NCI-H774 (cell line): ENCODE measurements at regions not wholly inside any gene's neighbourhood (a gene's known extent, or its start where the extent isn't known, plus 50 kb on each side); places are given as distances from the start of the nearest gene placed in this dataset.
"Not testable (repeated sequence)": the region's sequence is repeated elsewhere in the genome, so short reads cannot be mapped to it uniquely, and the experiment has no call there.

ENCODE experiments used
- DNase-seq: peaks from one replicate; lab custom pipeline; 2025; lab: John Stamatoyannopoulos, UW

DNA sequence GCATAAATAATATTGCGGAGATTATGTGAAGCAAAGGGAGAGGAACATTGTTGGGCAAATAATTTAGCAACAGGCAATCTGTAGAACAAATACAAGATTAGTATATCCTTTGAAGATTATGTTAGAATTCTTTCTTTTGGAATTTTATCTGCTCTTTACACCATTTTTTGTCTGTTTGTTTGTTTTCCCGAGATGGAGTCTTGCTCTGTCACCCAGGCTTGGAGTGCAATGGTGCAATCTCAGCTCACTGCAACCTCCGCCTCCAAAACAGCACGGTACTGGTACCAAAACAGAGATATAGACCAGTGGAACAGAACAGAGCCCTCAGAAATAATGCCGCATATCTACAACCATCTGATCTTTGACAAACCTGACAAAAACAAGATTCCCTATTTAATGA, 250.3 kb downstream of the FSIP2 start:
- not testable (repeated sequence) for DNase-seq

DNA sequence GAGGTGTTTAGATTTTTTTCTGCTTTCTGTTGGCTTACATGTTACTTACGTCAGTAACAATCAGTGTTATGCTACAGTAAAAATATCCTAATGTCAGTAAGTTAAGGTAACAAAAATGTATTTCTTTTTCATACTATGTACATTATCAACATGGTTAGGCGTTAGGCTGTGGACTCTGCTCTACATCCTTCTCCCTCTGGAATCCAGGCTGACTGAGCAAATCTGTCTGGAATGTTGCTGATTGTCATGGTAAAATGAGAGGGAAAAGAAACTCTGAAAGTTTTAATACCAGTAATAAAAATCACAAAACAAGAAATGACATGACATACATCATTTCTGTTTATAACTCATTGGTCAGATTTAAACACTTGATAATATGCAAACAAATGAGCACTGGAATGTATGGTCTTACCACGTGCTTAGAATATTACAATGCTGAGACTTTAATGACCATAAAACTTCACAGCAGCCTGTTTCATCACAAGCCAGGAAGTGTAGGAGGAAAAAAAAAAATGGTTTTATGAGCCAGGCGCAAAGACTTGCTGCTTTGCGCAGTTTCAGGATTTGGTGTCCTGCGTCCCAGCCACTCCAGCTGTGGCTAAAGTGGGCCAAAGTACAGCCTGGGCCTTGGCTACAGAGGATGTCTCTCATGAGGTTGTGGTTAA, 252.4 kb downstream of the FSIP2 start:
- DNase-seq, result no peak

- no peak for DNase-seq
Measured at GRCh38 chr2:185998562-185999070, 260.0 kb downstream of the FSIP2 start.

GRCh38 chr2:186009341-186009740, 270.7 kb downstream of the FSIP2 start:
- DNase-seq, result no peak

GRCh38 chr2:186017278-186017677, 278.7 kb downstream of the FSIP2 start:
- no peak for DNase-seq

DNA sequence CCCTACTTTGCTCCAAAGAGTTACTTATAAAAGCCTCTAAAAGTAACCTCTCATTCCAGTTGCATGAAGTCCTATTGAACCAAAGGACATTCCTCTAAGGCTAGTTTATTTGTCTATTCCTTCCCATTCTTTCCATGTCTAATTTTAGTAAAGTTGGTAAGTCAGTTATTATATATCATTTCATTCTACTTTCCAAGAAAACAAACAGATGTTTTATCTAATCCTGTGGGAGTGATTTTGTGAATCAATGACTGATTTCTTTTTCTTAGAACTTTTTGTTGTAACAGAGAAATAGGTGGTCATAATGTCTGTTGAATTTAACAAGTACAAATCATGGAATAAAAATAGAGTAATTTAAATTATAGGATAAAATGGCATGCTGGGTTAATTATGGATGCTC, 286.3 kb downstream of the FSIP2 start:
- DNase-seq, result no peak

- DNase-seq, result no peak
Measured at GRCh38 chr2:186027922-186028321, 289.3 kb downstream of the FSIP2 start.

- DNase-seq, result no peak
Measured at GRCh38 chr2:186031229-186031628, 292.6 kb downstream of the FSIP2 start.

GRCh38 chr2:186032102-186032738, 293.6 kb downstream of the FSIP2 start:
- no peak for DNase-seq

DNA sequence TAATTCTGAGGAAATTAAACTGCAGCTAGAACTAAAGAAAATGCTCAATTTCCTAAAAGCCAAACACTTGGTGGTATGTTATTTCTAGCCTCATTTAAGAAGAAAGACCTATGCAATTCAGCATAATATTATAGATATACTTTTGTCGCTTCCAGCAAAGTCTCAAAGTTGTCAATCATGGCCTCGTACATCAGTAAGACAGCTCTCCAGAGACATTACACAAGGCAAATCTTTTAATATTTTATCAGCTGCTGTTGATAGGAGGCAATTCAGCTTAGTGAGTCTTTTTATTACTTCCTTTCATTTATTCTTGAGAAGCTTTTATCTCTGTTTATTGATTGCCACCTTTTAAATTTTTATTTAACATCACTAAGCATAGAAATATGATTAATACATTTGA, 294.3 kb downstream of the FSIP2 start:
- no peak for DNase-seq

DNA sequence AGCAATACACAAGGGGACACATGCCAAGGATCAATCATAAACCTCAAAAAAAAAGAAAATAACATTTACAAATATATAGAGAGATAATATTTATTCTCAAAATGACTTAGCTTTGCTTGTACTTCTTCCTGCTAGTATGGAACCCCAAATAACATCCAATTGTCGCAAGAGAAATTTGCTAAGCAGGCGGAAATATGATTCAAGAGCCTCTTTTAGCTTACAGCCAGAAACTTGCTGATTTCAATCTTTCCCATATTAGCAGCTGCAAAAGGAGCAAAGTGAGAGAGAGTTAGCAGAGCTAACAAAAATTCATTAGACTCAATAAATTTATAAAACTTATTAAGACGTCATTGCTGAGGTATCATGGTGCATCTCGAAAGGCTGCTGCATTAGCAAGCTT, 294.9 kb downstream of the FSIP2 start:
- DNase-seq, result no peak

DNA sequence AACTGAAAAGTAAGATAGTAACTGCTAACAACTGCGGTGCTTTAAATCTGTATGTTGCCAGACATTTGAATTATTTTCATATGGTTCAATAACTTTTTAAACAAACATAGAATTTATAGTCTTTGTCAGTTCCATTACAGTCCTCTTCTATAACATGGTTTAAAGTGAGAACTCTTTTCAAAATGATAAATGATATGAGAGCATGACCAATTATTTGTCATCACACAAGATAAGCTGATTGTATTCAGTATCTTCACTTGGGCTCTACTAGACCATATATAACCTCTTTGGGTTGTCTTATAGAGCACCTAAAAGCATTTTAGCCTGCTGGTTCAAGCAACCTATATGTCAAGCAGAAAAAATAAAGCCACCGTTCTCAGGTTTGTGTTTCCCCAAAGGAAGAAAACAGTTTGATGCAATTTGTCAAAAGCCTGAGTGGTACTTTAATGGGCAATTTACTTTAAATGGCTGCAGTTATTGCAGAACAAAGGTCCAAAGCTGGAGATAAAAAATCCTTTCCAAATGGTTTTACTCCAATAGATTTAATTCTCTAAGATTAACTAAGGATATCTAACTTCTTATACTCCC, 298.4 kb downstream of the FSIP2 start:
- peak; percentile 6 for DNase-seq

DNA sequence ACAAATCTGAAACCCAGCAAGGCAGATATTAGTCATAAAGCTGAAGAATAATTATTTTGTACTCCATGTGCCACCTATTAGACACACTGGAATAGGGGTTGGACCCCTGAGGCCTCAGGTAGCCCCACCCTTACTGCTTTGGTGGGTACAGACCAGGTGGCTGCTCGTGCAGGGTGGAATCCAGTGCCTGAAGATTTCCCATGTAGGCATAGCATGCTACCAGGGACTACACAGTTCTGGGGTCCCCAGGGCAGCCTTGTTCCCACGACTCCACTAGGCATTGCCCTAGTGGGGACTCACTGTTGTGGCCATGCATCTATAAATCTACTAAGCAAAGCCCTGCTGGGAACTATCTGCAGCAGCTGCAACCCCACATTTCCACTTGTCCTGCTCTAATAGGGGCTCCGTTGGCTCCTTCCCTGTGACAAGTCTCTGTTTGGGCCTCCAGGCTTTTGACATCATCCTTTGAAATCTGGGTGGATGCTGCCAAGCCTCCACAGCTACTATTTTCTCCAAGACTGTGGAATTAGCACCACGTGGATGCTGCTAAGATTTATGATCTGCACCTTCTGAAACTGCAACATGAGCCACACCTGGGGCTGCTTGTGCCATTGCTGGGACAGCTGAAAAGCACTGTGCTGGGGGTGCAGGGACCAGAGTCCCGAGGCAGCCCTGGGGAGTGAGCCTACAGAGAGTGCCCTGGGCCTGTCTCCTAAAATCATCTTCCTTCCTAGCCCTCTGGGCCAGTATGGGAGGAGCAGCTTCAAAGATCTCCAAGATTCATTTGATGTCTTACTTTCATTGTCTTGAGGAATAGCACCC, 303.8 kb downstream of the FSIP2 start:
- DNase-seq, result no peak

- no peak for DNase-seq
Measured at GRCh38 chr2:186044761-186045160, 306.2 kb downstream of the FSIP2 start.

DNA sequence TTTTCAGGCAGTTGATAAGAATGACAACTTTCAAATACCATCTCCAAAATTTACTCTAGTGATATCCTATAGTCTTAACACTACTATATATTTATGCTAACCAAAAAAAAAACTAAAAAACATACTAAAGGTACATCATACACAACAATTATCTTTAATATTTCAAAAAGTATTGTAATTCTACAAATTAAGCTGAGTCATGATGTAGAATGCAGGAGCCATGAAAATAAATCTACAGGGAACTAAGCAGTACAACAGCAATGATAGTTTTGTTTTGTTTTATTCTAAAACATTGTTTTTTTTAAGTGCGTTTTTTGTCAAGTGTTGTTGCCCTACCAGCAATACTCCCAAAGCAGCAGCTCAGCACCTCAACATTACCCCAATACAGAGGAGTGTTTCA, 314.3 kb downstream of the FSIP2 start:
- no peak for DNase-seq

DNA sequence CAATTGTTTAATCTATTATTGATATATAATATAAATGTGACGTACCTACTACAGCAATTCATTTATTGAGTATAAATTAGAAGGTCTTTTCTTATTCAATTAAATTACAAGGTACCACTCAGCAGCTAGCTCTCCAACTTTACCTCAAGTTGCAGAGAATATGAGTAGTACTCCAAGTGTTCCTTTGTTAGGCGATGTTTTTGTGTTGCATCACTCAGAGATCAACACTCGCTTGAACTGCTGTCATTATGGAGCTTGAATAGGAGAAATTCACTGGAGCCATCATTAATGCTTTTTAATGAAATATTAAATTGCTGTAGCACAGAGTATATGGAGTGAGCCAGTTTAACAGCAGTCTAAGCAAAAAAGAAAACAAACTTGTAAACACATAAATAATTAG, 320.0 kb downstream of the FSIP2 start:
- peak; percentile 2 for DNase-seq

DNA sequence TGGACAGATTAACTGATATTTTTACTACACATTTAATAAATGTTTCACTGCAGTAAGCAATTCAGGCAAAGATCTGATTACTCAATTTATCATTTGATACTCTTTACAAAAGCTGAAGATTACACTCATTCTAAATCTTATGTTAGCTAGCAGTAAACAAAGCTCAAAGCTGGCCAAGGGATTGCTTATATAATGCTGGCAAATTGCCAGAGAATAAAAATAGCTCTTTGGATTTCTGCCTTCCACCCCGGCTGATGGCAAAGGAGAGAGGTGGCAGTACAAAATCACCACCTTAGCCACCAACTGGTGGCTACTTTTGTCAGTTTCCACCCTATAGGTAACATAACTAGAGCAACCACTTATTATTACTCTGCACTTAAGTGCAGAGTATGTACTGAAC, 320.5 kb downstream of the FSIP2 start:
- DNase-seq, result peak; percentile 31

DNA sequence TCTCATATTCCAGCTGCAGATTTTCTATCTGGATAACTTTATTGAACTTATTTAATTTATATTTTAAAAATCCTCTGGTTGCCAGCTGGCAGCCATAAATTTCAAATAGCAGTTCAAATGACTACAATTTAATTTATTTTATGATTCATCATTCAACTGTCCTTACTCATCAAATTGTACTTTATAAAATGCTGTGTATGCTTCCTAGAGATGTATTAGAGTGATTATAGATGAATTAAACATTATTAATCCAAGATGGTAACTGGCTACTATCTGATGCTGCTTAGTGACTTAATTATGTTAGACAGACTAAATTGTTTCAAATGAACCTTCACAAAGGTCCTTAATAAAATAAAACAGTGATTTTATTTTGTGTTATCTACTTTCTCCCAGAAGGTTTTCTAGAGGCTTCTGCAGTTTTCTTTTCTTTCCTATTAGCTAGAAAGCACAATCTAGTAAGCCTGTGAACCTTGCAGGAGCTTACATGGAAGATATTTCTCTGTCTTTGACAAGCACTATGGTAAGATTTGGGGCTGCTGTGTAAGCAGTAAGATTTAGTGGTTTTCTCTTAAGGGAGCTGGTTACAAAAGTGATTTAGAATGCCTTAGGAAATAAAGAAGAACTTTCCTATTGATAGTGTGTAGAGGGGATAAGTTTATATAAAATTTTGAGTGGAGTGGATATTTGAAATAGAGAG, 322.3 kb downstream of the FSIP2 start:
- no peak for DNase-seq

GRCh38 chr2:186064507-186064906, 325.9 kb downstream of the FSIP2 start:
- DNase-seq, result no peak

- DNase-seq, result no peak
Measured at GRCh38 chr2:186065491-186065890, 326.9 kb downstream of the FSIP2 start.

- DNase-seq, result no peak
Measured at GRCh38 chr2:186068139-186068801, 329.7 kb downstream of the FSIP2 start.
